T-helper 2 cell treated with Interferon-gamma antibody and Interleukin-4, amounts not matched to agents 100 ng/mL and 5 ng/mL, for 36 hours (primary cell): ENCODE measurements at regions not wholly inside any gene's neighbourhood (a gene's known extent, or its start where the extent isn't known, plus 50 kb on each side); places are given as distances from the start of the nearest gene placed in this dataset.
"Not testable (repeated sequence)": the region's sequence is repeated elsewhere in the genome, so short reads cannot be mapped to it uniquely, and the experiment has no call there.

ENCODE experiments used
- intact Hi-C: fragments of 100-400 bp; cut with micrococcal nuclease; formaldehyde crosslinking; loops from one replicate; pipeline ENCODE4 v1.15.1; 2023

- intact Hi-C loops, result no loop called here
Observed at GRCh38 chr5:104080646-104081175, 518.1 kb upstream of the NUDT12 start.

GRCh38 chr5:104079861-104080645 lies 517.5 kb upstream of the NUDT12 start:
- intact Hi-C loops, result not testable (repeated sequence)

- intact Hi-C loops, result no loop called here
Observed at GRCh38 chr5:104071887-104072286, 509.3 kb upstream of the NUDT12 start.

GRCh38 chr5:104062621-104063377 lies 500.2 kb upstream of the NUDT12 start:
- intact Hi-C loops, result no loop called here

- intact Hi-C loops, result no loop called here
Observed at GRCh38 chr5:104061707-104062106, 499.1 kb upstream of the NUDT12 start.

GRCh38 chr5:104053353-104053649 lies 490.7 kb upstream of the NUDT12 start:
- intact Hi-C loops, result no loop called here

- intact Hi-C loops, result no loop called here
Observed at GRCh38 chr5:104052558-104053352, 490.2 kb upstream of the NUDT12 start.

GRCh38 chr5:104050436-104050835 lies 487.8 kb upstream of the NUDT12 start:
- intact Hi-C loops, result no loop called here

- intact Hi-C loops, result no loop called here
Observed at GRCh38 chr5:104049752-104050151, 487.2 kb upstream of the NUDT12 start.

- intact Hi-C loops, result no loop called here
Observed at GRCh38 chr5:104048231-104048630, 485.6 kb upstream of the NUDT12 start.

- intact Hi-C loops, result no loop called here
Observed at GRCh38 chr5:104045987-104046386, 483.4 kb upstream of the NUDT12 start.

GRCh38 chr5:104039871-104040270 lies 477.3 kb upstream of the NUDT12 start:
- intact Hi-C loops, result not testable (repeated sequence)

- intact Hi-C loops, result not testable (repeated sequence)
Observed at GRCh38 chr5:104037136-104037535, 474.5 kb upstream of the NUDT12 start.

GRCh38 chr5:104033186-104033585 lies 470.6 kb upstream of the NUDT12 start:
- intact Hi-C loops, result not testable (repeated sequence)

GRCh38 chr5:104024538-104024937 lies 461.9 kb upstream of the NUDT12 start:
- intact Hi-C loops, result no loop called here

- intact Hi-C loops, result no loop called here
Observed at GRCh38 chr5:104023739-104024138, 461.1 kb upstream of the NUDT12 start.

- intact Hi-C loops, result no loop called here
Observed at GRCh38 chr5:104019956-104020355, 457.4 kb upstream of the NUDT12 start.

- intact Hi-C loops, result no loop called here
Observed at GRCh38 chr5:104018299-104018698, 455.7 kb upstream of the NUDT12 start.

- intact Hi-C loops, result no loop called here
Observed at GRCh38 chr5:104016646-104017045, 454.1 kb upstream of the NUDT12 start.

GRCh38 chr5:104015765-104016164 lies 453.2 kb upstream of the NUDT12 start:
- intact Hi-C loops, result no loop called here

GRCh38 chr5:104002783-104003182 lies 440.2 kb upstream of the NUDT12 start:
- intact Hi-C loops, result not testable (repeated sequence)

- intact Hi-C loops, result no loop called here
Observed at GRCh38 chr5:104001136-104001535, 438.5 kb upstream of the NUDT12 start.
